OCI-LY7 (cell line): ENCODE measurements at regions not wholly inside any gene's neighbourhood (a gene's known extent, or its start where the extent isn't known, plus 50 kb on each side); places are given as distances from the start of the nearest gene placed in this dataset.

Experiments
- CTCF ChIP-seq: fragments of 200-600 bp; sonication (generic); conservative IDR thresholded peaks from 2 replicates; pipeline ENCODE4 v1.5.1; 2014; ENCODE audit warnings: mild to moderate bottlenecking, antibody characterized with exemption, low read length, moderate library complexity, mixed read lengths
- EZH2phosphoT487 ChIP-seq: fragments of 200-600 bp; sonication (generic); IDR thresholded peaks from 2 replicates; pipeline ENCODE4 v1.6.1; 2018; ENCODE audit warnings: low read depth, borderline replicate concordance, mild to moderate bottlenecking, mixed run types, antibody characterized with exemption, low read length, moderate library complexity, mixed read lengths

- no peak for TF ChIP-seq CTCF
- TF ChIP-seq EZH2phosphoT487, result no peak
These were observed 88.2 kb downstream of the SCG2 start for GRCh38 chr2:223513771-223514455.
